Hepatocyte (in vitro differentiated cells): ENCODE measurements at regions not wholly inside any gene's neighbourhood (a gene's known extent, or its start where the extent isn't known, plus 50 kb on each side); places are given as distances from the start of the nearest gene placed in this dataset.

Experiments used
- DNase-seq: peaks from one replicate; pipeline ENCODE4 v3.0.0-alpha.2; 2016; ENCODE audit warnings: low spot score
- H2AFZ ChIP-seq: fragments of 200-600 bp; sonication (generic); 2 replicates; pipeline ENCODE4 v1.6.0; 2016; ENCODE audit warnings: antibody characterized with exemption, mild to moderate bottlenecking
- H3K27ac ChIP-seq: fragments of 200-600 bp; sonication (generic); 2 replicates; pipeline ENCODE4 v1.5.1; 2016; ENCODE audit warnings: mild to moderate bottlenecking
- H3K27me3 ChIP-seq: fragments of 200-600 bp; sonication (generic); 2 replicates; pipeline ENCODE4 v1.6.1; 2016
- H3K36me3 ChIP-seq: fragments of 200-600 bp; sonication (generic); replicated peaks from 2 replicates; pipeline ENCODE4 v1.5.1; 2016; ENCODE audit warnings: low read depth; ENCODE audit not compliant: insufficient read depth
- H3K4me1 ChIP-seq: fragments of 200-600 bp; sonication (generic); 2 replicates; pipeline ENCODE4 v1.5.1; 2016; ENCODE audit warnings: mild to moderate bottlenecking, moderate library complexity; ENCODE audit not compliant: insufficient read depth
- H3K4me2 ChIP-seq: fragments of 200-600 bp; sonication (generic); 2 replicates; pipeline ENCODE4 v1.6.0; 2016
- H3K4me3 ChIP-seq: fragments of 200-600 bp; sonication (generic); 2 replicates; pipeline ENCODE4 v1.5.1; 2016; ENCODE audit warnings: mild to moderate bottlenecking
- H3K79me2 ChIP-seq: fragments of 200-600 bp; sonication (generic); 2 replicates; pipeline ENCODE4 v1.6.0; 2017; ENCODE audit warnings: mild to moderate bottlenecking
- H3K9me2 ChIP-seq: fragments of 200-600 bp; sonication (generic); replicated peaks from 2 replicates; pipeline ENCODE4 v1.6.0; 2017; ENCODE audit warnings: mild to moderate bottlenecking; ENCODE audit not compliant: insufficient read depth
- H3K9me3 ChIP-seq: fragments of 200-600 bp; sonication (generic); 2 replicates; pipeline ENCODE4 v1.5.1; 2016; ENCODE audit warnings: low read depth, mild to moderate bottlenecking
- H4K20me1 ChIP-seq: fragments of 200-600 bp; sonication (generic); 2 replicates; pipeline ENCODE4 v1.6.0; 2016; ENCODE audit warnings: mild to moderate bottlenecking; ENCODE audit not compliant: insufficient read depth, poor library complexity, severe bottlenecking
- CTCF ChIP-seq: fragments of 200-600 bp; sonication (generic); IDR thresholded peaks from 2 replicates; pipeline ENCODE4 v1.5.1; 2016; ENCODE audit warnings: antibody characterized with exemption, mild to moderate bottlenecking; ENCODE audit not compliant: poor library complexity
- EZH2 ChIP-seq: fragments of 200-600 bp; sonication (generic); IDR thresholded peaks from 2 replicates; pipeline ENCODE4 v1.6.1; 2016; ENCODE audit warnings: antibody characterized with exemption, mild to moderate bottlenecking, borderline replicate concordance
- EZH2phosphoT487 ChIP-seq: fragments of 200-600 bp; sonication (generic); IDR thresholded peaks from one replicate; pipeline ENCODE4 v1.6.1; 2018; ENCODE audit warnings: antibody characterized with exemption, mild to moderate bottlenecking, low read depth, moderate library complexity; ENCODE audit not compliant: unreplicated experiment, severe bottlenecking
- WGBS: methylation state at CpG from one replicate; pipeline ENCODE4 v1.1.6; 2016; ENCODE audit warnings: low lambda C conversion rate; ENCODE audit errors: missing lambda C conversion rate; 5-methylcytosine and 5-hydroxymethylcytosine counted together

GRCh38 chrX:35696760-35697234 lies 101.3 kb upstream of the MAGEB16 start:
- Histone ChIP-seq H3K4me3 (no peak overlapping the region), H3K9me2 (no peaks in the 10 kb centered on the region), H3K79me2 (no peaks in the 10 kb centered on the region), H4K20me1 (no peaks in the 10 kb centered on the region), H3K27ac (no peak overlapping the region), H3K4me1 (no peaks in the 10 kb centered on the region), H3K36me3 (no peaks in the 10 kb centered on the region), H3K9me3 (no peaks in the 10 kb centered on the region), H3K27me3 (no peaks in the 10 kb centered on the region), H3K4me2 (no peak overlapping the region), H2AFZ (no peak overlapping the region)
- no peak for DNase-seq
- WGBS: 56% methylated on average over 2 of the region's 2 CpGs
- TF ChIP-seq EZH2phosphoT487 (no peak), EZH2 (no peak), CTCF (no peak)

- Histone ChIP-seq H3K4me2 (no peak overlapping the region), H3K4me3 (no peak overlapping the region), H4K20me1 (no peaks in the 10 kb centered on the region), H2AFZ (no peak overlapping the region), H3K27me3 (no peaks in the 10 kb centered on the region), H3K27ac (no peak overlapping the region), H3K9me2 (no peaks in the 10 kb centered on the region), H3K4me1 (no peaks in the 10 kb centered on the region), H3K79me2 (no peaks in the 10 kb centered on the region), H3K9me3 (no peaks in the 10 kb centered on the region), H3K36me3 (no peaks in the 10 kb centered on the region)
- no peak for DNase-seq
- 77% methylated on average over 2 of the region's 2 CpGs for WGBS
- TF ChIP-seq CTCF (no peak), EZH2phosphoT487 (no peak), EZH2 (no peak)
These were observed 98.5 kb upstream of the MAGEB16 start for GRCh38 chrX:35699642-35700041.

GRCh38 chrX:35700121-35700520 lies 98.0 kb upstream of the MAGEB16 start:
- H3K79me2 ChIP-seq: no peaks in the 10 kb centered on the region
- no peak overlapping the region for H3K4me3 ChIP-seq
- H3K36me3 ChIP-seq: no peaks in the 10 kb centered on the region
- no peaks in the 10 kb centered on the region for H4K20me1 ChIP-seq
- no peak overlapping the region for H3K4me2 ChIP-seq
- no peak for DNase-seq
- WGBS: 35% methylated on average over 1 of the region's 1 CpG
- no peaks in the 10 kb centered on the region for H3K9me2 ChIP-seq
- no peaks in the 10 kb centered on the region for H3K9me3 ChIP-seq
- H3K27ac ChIP-seq: no peak overlapping the region
- no peaks in the 10 kb centered on the region for H3K27me3 ChIP-seq
- H3K4me1 ChIP-seq: no peaks in the 10 kb centered on the region
- no peak overlapping the region for H2AFZ ChIP-seq
- TF ChIP-seq CTCF: no peak
- TF ChIP-seq EZH2phosphoT487: no peak
- TF ChIP-seq EZH2: no peak

- Histone ChIP-seq H3K4me2 (no peak overlapping the region), H3K4me3 (no peak overlapping the region), H3K9me3 (no peaks in the 10 kb centered on the region)
These were observed 86.9 kb upstream of the MAGEB16 start for GRCh38 chrX:35711281-35711680.

More at GRCh38 chrX:35711281-35711680, 86.9 kb upstream of the MAGEB16 start:
- no peak overlapping the region for H3K27ac ChIP-seq
- no peaks in the 10 kb centered on the region for H3K9me2 ChIP-seq
- H4K20me1 ChIP-seq: no peaks in the 10 kb centered on the region
- H2AFZ ChIP-seq: no peak overlapping the region
- no peaks in the 10 kb centered on the region for H3K79me2 ChIP-seq
- TF ChIP-seq EZH2: no peak
- TF ChIP-seq EZH2phosphoT487: no peak
- no peak for TF ChIP-seq CTCF
- no peaks in the 10 kb centered on the region for H3K27me3 ChIP-seq
- no peak for DNase-seq
- H3K36me3 ChIP-seq: no peaks in the 10 kb centered on the region
- no peaks in the 10 kb centered on the region for H3K4me1 ChIP-seq
